Lower leg skin (tissue), 4 donors: ENCODE measurements at regions not wholly inside any gene's neighbourhood (a gene's known extent, or its start where the extent isn't known, plus 50 kb on each side); places are given as distances from the start of the nearest gene placed in this dataset.

Experiments used
- DNase-seq, 2 donors: peaks; one replicate each; pipeline ENCODE4 v3.0.0-alpha.2; 2019; ENCODE audit warnings: low spot score in 2 of 2
- H3K4me3 ChIP-seq: fragments of 200-600 bp; sonication (generic); 2 replicates; pipeline ENCODE4 v1.5.1; 2017; ENCODE audit warnings: mild to moderate bottlenecking, low read depth; ENCODE audit not compliant: poor library complexity, severe bottlenecking
- CTCF ChIP-seq, 3 donors: fragments of 450-650 bp; IDR thresholded peaks; one replicate each; pipeline ENCODE4 v1.5.1; 2016; ENCODE audit warnings: antibody characterized with exemption in 3 of 3, mild to moderate bottlenecking in 3 of 3, moderate library complexity in 2 of 3
- POLR2A ChIP-seq, 2 donors: fragments of 450-650 bp; IDR thresholded peaks; one replicate each; pipeline ENCODE4 v1.6.1; 2016 to 2017; ENCODE audit warnings: antibody characterized with exemption in 2 of 2, mild to moderate bottlenecking in 1 of 2, moderate library complexity in 1 of 2
- whole genome bisulfite sequencing, 2 donors: methylation state at CpG; one replicate each; pipeline ENCODE4 v1.1.5; 2018; 5-methylcytosine and 5-hydroxymethylcytosine counted together
- intact Hi-C: fragments of 100-400 bp; cut with DNase I; formaldehyde crosslinking; loops from one replicate; pipeline ENCODE4 v1.15.0; 2023; ENCODE audit warnings: low total_unique reads

- no peak overlapping the region for H3K4me3 ChIP-seq
- TF ChIP-seq CTCF (IDR thresholded peaks at IDR 0.05) = no peak
- 80 to 94% methylated on average over 1 of the region's 1 CpG for WGBS, 2 donors
- intact Hi-C loops = no loop called here
- DNase-seq = no peak
These were observed 429.0 kb upstream of the CDH5 start for GRCh38 chr16:65937455-65937854.

- no peak overlapping the region for H3K4me3 ChIP-seq
- intact Hi-C loops = no loop called here
- DNase-seq = peak in 1 of 2 donors; percentile 56
- 90 to 91% methylated on average over 2 of the region's 2 CpGs for WGBS, 2 donors
- TF ChIP-seq CTCF (IDR thresholded peaks at IDR 0.05) = no peak
- no peak for TF ChIP-seq POLR2A (IDR thresholded peaks at IDR 0.05)
These were observed 430.4 kb upstream of the CDH5 start for GRCh38 chr16:65936096-65936495.

- 90 to 99% methylated on average over 3 of the region's 3 CpGs for WGBS, 2 donors
- DNase-seq = peak in 1 of 2 donors; percentile 25
- intact Hi-C loops = no loop called here
- H3K4me3 ChIP-seq = no peak overlapping the region
- no peak for TF ChIP-seq POLR2A (IDR thresholded peaks at IDR 0.05)
- TF ChIP-seq CTCF (IDR thresholded peaks at IDR 0.05) = no peak
These were observed 432.0 kb upstream of the CDH5 start for GRCh38 chr16:65934443-65934842.

- no peak for DNase-seq
- 81 to 85% methylated on average over 4 of the region's 4 CpGs for WGBS, 2 donors
- TF ChIP-seq CTCF (IDR thresholded peaks at IDR 0.05) (no peak), POLR2A (IDR thresholded peaks at IDR 0.05) (no peak)
- intact Hi-C loops = no loop called here
- H3K4me3 ChIP-seq = no peak overlapping the region
These were observed 432.8 kb upstream of the CDH5 start for GRCh38 chr16:65933703-65934102.

- TF ChIP-seq CTCF (IDR thresholded peaks at IDR 0.05) (no peak), POLR2A (IDR thresholded peaks at IDR 0.05) (no peak)
- WGBS, 2 donors = 61 to 67% methylated on average over 7 of the region's 7 CpGs
- intact Hi-C loops = no loop called here
- peak in 1 of 2 donors; percentile 5 for DNase-seq
- no peak overlapping the region for H3K4me3 ChIP-seq
These were observed 434.0 kb upstream of the CDH5 start for GRCh38 chr16:65932350-65933072.

- no peak overlapping the region for H3K4me3 ChIP-seq
- intact Hi-C loops = no loop called here
- WGBS, 2 donors = 77 to 86% methylated on average over 4 of the region's 4 CpGs
- DNase-seq = no peak
- no peak for TF ChIP-seq POLR2A (IDR thresholded peaks at IDR 0.05)
- no peak for TF ChIP-seq CTCF (IDR thresholded peaks at IDR 0.05)
These were observed 443.6 kb upstream of the CDH5 start for GRCh38 chr16:65922923-65923322.
